Neural cell (in vitro differentiated cells): ENCODE measurements at regions not wholly inside any gene's neighbourhood (a gene's known extent, or its start where the extent isn't known, plus 50 kb on each side); places are given as distances from the start of the nearest gene placed in this dataset.

Experiments
- H2AFZ ChIP-seq: fragments of 200-600, 300-800 bp; sonication (generic), shearing (Covaris generic); 2 replicates; pipeline ENCODE4 v1.6.0; 2014; ENCODE audit warnings: low read depth, mild to moderate bottlenecking, antibody characterized with exemption, low read length, moderate library complexity
- H3F3A ChIP-seq: fragments of 200-600 bp; shearing (Covaris generic); 2 replicates; pipeline ENCODE4 v1.6.1; 2016; ENCODE audit warnings: mild to moderate bottlenecking, moderate library complexity, mixed read lengths, antibody characterized with exemption, low read length; ENCODE audit not compliant: insufficient read depth, poor library complexity, severe bottlenecking
- H3K27ac ChIP-seq: fragments of 200-600, 300-800 bp; sonication (generic), shearing (Covaris generic); 2 replicates; pipeline ENCODE4 v1.5.1; 2014; ENCODE audit warnings: mild to moderate bottlenecking, low read length, moderate library complexity
- H3K27me3 ChIP-seq: fragments of 300-800, 200-600 bp; sonication (generic), shearing (Covaris generic); 2 replicates; pipeline ENCODE4 v1.6.0; 2014; ENCODE audit warnings: mild to moderate bottlenecking, low read depth, low read length, moderate library complexity; ENCODE audit not compliant: insufficient read depth
- H3K36me3 ChIP-seq: fragments of 300-800, 200-600 bp; sonication (generic), shearing (Covaris generic); 2 replicates; pipeline ENCODE4 v1.5.1; 2014; ENCODE audit warnings: mild to moderate bottlenecking, antibody characterized with exemption, low read length, moderate library complexity; ENCODE audit not compliant: insufficient read depth
- H3K4me2 ChIP-seq: fragments of 300-800, 200-600 bp; sonication (generic), shearing (Covaris generic); 2 replicates; pipeline ENCODE4 v1.6.0; 2014; ENCODE audit warnings: mild to moderate bottlenecking, low read length
- H3K4me3 ChIP-seq: fragments of 300-800, 200-600 bp; sonication (generic), shearing (Covaris generic); 2 replicates; pipeline ENCODE4 v1.5.1; 2014; ENCODE audit warnings: mild to moderate bottlenecking, low read length, moderate library complexity
- H3K79me2 ChIP-seq: fragments of 200-600 bp; shearing (Covaris generic); replicated peaks from 2 replicates; pipeline ENCODE4 v1.6.0; 2014; ENCODE audit warnings: mild to moderate bottlenecking, low read length, moderate library complexity; ENCODE audit not compliant: insufficient read depth
- H3K9ac ChIP-seq: fragments of 300-800, 200-600 bp; sonication (generic), shearing (Covaris generic); 2 replicates; pipeline ENCODE4 v1.6.1; 2016; ENCODE audit warnings: mild to moderate bottlenecking, low read length, mixed read lengths
- H3K9me2 ChIP-seq: fragments of 200-600 bp; shearing (Covaris generic); 2 replicates; pipeline ENCODE4 v1.6.1; 2016; ENCODE audit warnings: mild to moderate bottlenecking, low read length, mixed read lengths; ENCODE audit not compliant: insufficient read depth
- H3K9me3 ChIP-seq: fragments of 200-600, 300-800 bp; sonication (generic), shearing (Covaris generic); 2 replicates; pipeline ENCODE4 v1.6.1; 2016; ENCODE audit warnings: mild to moderate bottlenecking, mixed run types, low read length, moderate library complexity, mixed read lengths
- H4K20me1 ChIP-seq: fragments of 200-600 bp; shearing (Covaris generic); 2 replicates; pipeline ENCODE4 v1.6.1; 2016; ENCODE audit warnings: mild to moderate bottlenecking, mixed run types; ENCODE audit not compliant: insufficient read depth
- CTCF ChIP-seq: fragments of 450-650 bp; IDR thresholded peaks from 2 replicates; pipeline ENCODE4 v1.5.1; 2014; ENCODE audit warnings: antibody characterized with exemption, mild to moderate bottlenecking, moderate library complexity; ENCODE audit not compliant: poor library complexity, severe bottlenecking
- EP300 ChIP-seq: fragments of 450-650 bp; conservative IDR thresholded peaks from 2 replicates; pipeline ENCODE4 v1.6.1; 2014; ENCODE audit warnings: antibody characterized with exemption, mild to moderate bottlenecking, moderate library complexity; ENCODE audit not compliant: poor library complexity, severe bottlenecking
- EZH2 ChIP-seq: fragments of 200-600, 300-800 bp; shearing (Covaris generic), sonication (generic); IDR thresholded peaks from 2 replicates; pipeline ENCODE4 v1.6.1; 2014; ENCODE audit warnings: antibody characterized with exemption, low read length, borderline replicate concordance, mild to moderate bottlenecking; ENCODE audit not compliant: insufficient read depth, poor library complexity, severe bottlenecking
- MXI1 ChIP-seq: fragments of 450-650 bp; conservative IDR thresholded peaks from 2 replicates; pipeline ENCODE4 v1.6.1; 2014; ENCODE audit warnings: antibody characterized with exemption, mild to moderate bottlenecking; ENCODE audit not compliant: poor library complexity, severe bottlenecking
- POLR2AphosphoS5 ChIP-seq: IDR thresholded peaks from 2 replicates; pipeline ENCODE4 v1.6.1; 2012
- RAD21 ChIP-seq: fragments of 450-650 bp; conservative IDR thresholded peaks from 2 replicates; pipeline ENCODE4 v1.6.1; 2014; ENCODE audit warnings: antibody characterized with exemption, mild to moderate bottlenecking, moderate library complexity
- REST ChIP-seq: IDR thresholded peaks from 2 replicates; pipeline ENCODE4 v1.6.1; 2012; ENCODE audit warnings: borderline replicate concordance
- SMC3 ChIP-seq: fragments of 450-650 bp; conservative IDR thresholded peaks from 2 replicates; pipeline ENCODE4 v1.6.1; 2014; ENCODE audit warnings: antibody characterized with exemption, mild to moderate bottlenecking, moderate library complexity; ENCODE audit not compliant: poor library complexity
- TAF1 ChIP-seq: IDR thresholded peaks from 2 replicates; pipeline ENCODE4 v1.6.1; 2012; ENCODE audit warnings: low read depth

- H3K4me2 ChIP-seq: no peak overlapping the region
- H3K9ac ChIP-seq: no peak overlapping the region
- no peaks in the 10 kb centered on the region for H3K79me2 ChIP-seq
- H3K36me3 ChIP-seq: no peaks in the 10 kb centered on the region
- no peak overlapping the region for H3K4me3 ChIP-seq
- H4K20me1 ChIP-seq: no peaks in the 10 kb centered on the region
- H3F3A ChIP-seq: no peaks in the 10 kb centered on the region
- no peaks in the 10 kb centered on the region for H3K9me2 ChIP-seq
- no peaks in the 10 kb centered on the region for H3K27me3 ChIP-seq
- H3K9me3 ChIP-seq: no peaks in the 10 kb centered on the region
- TF ChIP-seq RAD21 (no peak), EP300 (no peak), POLR2AphosphoS5 (no peak), SMC3 (no peak), MXI1 (no peak), REST (no peak), CTCF (no peak), TAF1 (no peak), EZH2 (no peak)
- no peak overlapping the region for H2AFZ ChIP-seq
- no peak overlapping the region for H3K27ac ChIP-seq
Measured at GRCh38 chr4:154135576-154135975, 346.7 kb upstream of the SFRP2 start.

- Histone ChIP-seq H3K9me2 (no peaks in the 10 kb centered on the region), H3K9me3 (no peaks in the 10 kb centered on the region), H2AFZ (no peak overlapping the region), H3K4me2 (no peak overlapping the region), H3K36me3 (no peaks in the 10 kb centered on the region), H3K4me3 (no peak overlapping the region), H3K9ac (no peak overlapping the region), H3K79me2 (no peaks in the 10 kb centered on the region), H3K27me3 (no peaks in the 10 kb centered on the region), H3K27ac (no peak overlapping the region), H4K20me1 (no peaks in the 10 kb centered on the region), H3F3A (no peaks in the 10 kb centered on the region)
- no peak for TF ChIP-seq CTCF
- TF ChIP-seq EZH2: no peak
Measured at GRCh38 chr4:154132406-154132805, 343.5 kb upstream of the SFRP2 start.
